OCI-LY3 (cell line): ENCODE measurements at regions not wholly inside any gene's neighbourhood (a gene's known extent, or its start where the extent isn't known, plus 50 kb on each side); places are given as distances from the start of the nearest gene placed in this dataset.

Experiments used
- H2AFZ ChIP-seq: fragments of 200-600, 300-600 bp; shearing (Covaris generic); 2 replicates; pipeline ENCODE4 v1.6.0; 2014; ENCODE audit warnings: antibody characterized with exemption, low read depth, low read length
- H3K27ac ChIP-seq: fragments of 200-600, 300-600 bp; sonication (generic); 2 replicates; pipeline ENCODE4 v1.5.1; 2014; ENCODE audit warnings: mild to moderate bottlenecking, low read length, moderate library complexity, mixed read lengths
- H3K27me3 ChIP-seq: fragments of 200-600, 300-600 bp; sonication (generic); 2 replicates; pipeline ENCODE4 v1.6.1; 2014; ENCODE audit warnings: low read depth, low read length, mixed read lengths
- H3K36me3 ChIP-seq: fragments of 200-600, 300-600 bp; sonication (generic); replicated peaks from 2 replicates; pipeline ENCODE3; 2014; ENCODE audit warnings: low read depth, low read length, mixed read lengths
- H3K4me1 ChIP-seq: fragments of 300-600, 200-600 bp; sonication (generic); 2 replicates; pipeline ENCODE4 v1.6.1; 2014; ENCODE audit warnings: low read length, mixed read lengths
- H3K4me2 ChIP-seq: fragments of 200-600, 300-600 bp; sonication (generic); 2 replicates; pipeline ENCODE4 v1.6.1; 2014; ENCODE audit warnings: low read length, mixed read lengths
- H3K4me3 ChIP-seq: fragments of 300-600, 200-600 bp; sonication (generic); 2 replicates; pipeline ENCODE4 v1.5.1; 2014; ENCODE audit warnings: antibody characterized with exemption, mild to moderate bottlenecking, low read length, moderate library complexity
- H3K79me2 ChIP-seq: fragments of 300-600, 200-600 bp; shearing (Covaris generic); 2 replicates; pipeline ENCODE4 v1.6.1; 2014; ENCODE audit warnings: mild to moderate bottlenecking, low read length, mixed read lengths
- H3K9ac ChIP-seq: fragments of 300-600, 200-600 bp; shearing (Covaris generic); 2 replicates; pipeline ENCODE4 v1.6.0; 2014; ENCODE audit warnings: mild to moderate bottlenecking, low read length, moderate library complexity
- H3K9me3 ChIP-seq: fragments of 200-600, 300-600 bp; shearing (Covaris generic); 2 replicates; pipeline ENCODE4 v1.6.1; 2014; ENCODE audit warnings: low read length, mixed read lengths; ENCODE audit not compliant: insufficient read depth
- H4K20me1 ChIP-seq: fragments of 200-600, 300-600 bp; sonication (generic); 2 replicates; pipeline ENCODE4 v1.6.1; 2016; ENCODE audit warnings: low read length, mixed read lengths; ENCODE audit not compliant: insufficient read depth
- CTCF ChIP-seq: fragments of 200-600, 300-600 bp; sonication (generic); IDR thresholded peaks from 2 replicates; pipeline ENCODE4 v1.5.1; 2014; ENCODE audit warnings: antibody characterized with exemption, low read length, low read depth
- EZH2phosphoT487 ChIP-seq: fragments of 200-600 bp; shearing (Covaris generic); IDR thresholded peaks from 2 replicates; pipeline ENCODE4 v1.6.1; 2018; ENCODE audit warnings: antibody characterized with exemption, mixed run types, low read depth

GRCh38 chr2:217417536-217417935 is 557.7 kb upstream of the TNP1 start:
- Histone ChIP-seq H3K4me2 (no peak overlapping the region), H4K20me1 (no peaks in the 10 kb centered on the region), H3K27ac (no peak overlapping the region), H2AFZ (no peak overlapping the region), H3K9me3 (no peaks in the 10 kb centered on the region), H3K4me3 (no peak overlapping the region), H3K36me3 (no peaks in the 10 kb centered on the region), H3K4me1 (peaks cover 5% of the 10 kb centered on the region; the same call in 1 of the 2 replicates), H3K27me3 (0 out of 2 replicates have a peak, but pooled peaks cover 8% of the 10 kb centered on the region), H3K9ac (no peak overlapping the region), H3K79me2 (no peaks in the 10 kb centered on the region)
- no peak for TF ChIP-seq CTCF
- TF ChIP-seq EZH2phosphoT487 = no peak

GRCh38 chr2:217415316-217415715 is 555.5 kb upstream of the TNP1 start:
- Histone ChIP-seq H3K4me1 (peaks cover 5% of the 10 kb centered on the region; the same call in 1 of the 2 replicates), H3K27ac (no peak overlapping the region), H3K4me2 (no peak overlapping the region), H3K36me3 (no peaks in the 10 kb centered on the region), H3K9me3 (no peaks in the 10 kb centered on the region), H3K4me3 (no peak overlapping the region), H3K79me2 (no peaks in the 10 kb centered on the region), H4K20me1 (no peaks in the 10 kb centered on the region), H3K9ac (no peak overlapping the region), H3K27me3 (0 out of 2 replicates have a peak, but pooled peaks cover 8% of the 10 kb centered on the region), H2AFZ (no peak overlapping the region)
- TF ChIP-seq CTCF (no peak), EZH2phosphoT487 (no peak)

GRCh38 chr2:217414429-217414828 is 554.6 kb upstream of the TNP1 start:
- H3K4me1 ChIP-seq = peaks cover 5% of the 10 kb centered on the region; the same call in 1 of the 2 replicates
- no peak overlapping the region for H3K27ac ChIP-seq
- H3K4me3 ChIP-seq = no peak overlapping the region
- no peaks in the 10 kb centered on the region for H3K36me3 ChIP-seq
- H4K20me1 ChIP-seq = no peaks in the 10 kb centered on the region
- H3K27me3 ChIP-seq = 0 out of 2 replicates have a peak, but pooled peaks cover 8% of the 10 kb centered on the region
- H2AFZ ChIP-seq = no peak overlapping the region
- TF ChIP-seq CTCF (no peak), EZH2phosphoT487 (no peak)
- H3K9ac ChIP-seq = no peak overlapping the region
- no peaks in the 10 kb centered on the region for H3K9me3 ChIP-seq
- no peaks in the 10 kb centered on the region for H3K79me2 ChIP-seq
- no peak overlapping the region for H3K4me2 ChIP-seq

GRCh38 chr2:217413193-217413592 is 553.3 kb upstream of the TNP1 start:
- Histone ChIP-seq H3K36me3 (no peaks in the 10 kb centered on the region), H3K4me3 (no peak overlapping the region), H3K9ac (no peak overlapping the region), H2AFZ (no peak overlapping the region), H3K4me1 (peaks cover 5% of the 10 kb centered on the region; the same call in 1 of the 2 replicates), H3K27me3 (0 out of 2 replicates have a peak, but pooled peaks cover 3% of the 10 kb centered on the region), H3K9me3 (no peaks in the 10 kb centered on the region), H3K79me2 (no peaks in the 10 kb centered on the region), H3K27ac (no peak overlapping the region), H3K4me2 (no peak overlapping the region), H4K20me1 (no peaks in the 10 kb centered on the region)
- no peak for TF ChIP-seq EZH2phosphoT487
- no peak for TF ChIP-seq CTCF
